ENCODE measurements at regions not wholly inside any gene's neighbourhood (a gene's known extent, or its start where the extent isn't known, plus 50 kb on each side); places are given as distances from the start of the nearest gene placed in this dataset.

DNA sequence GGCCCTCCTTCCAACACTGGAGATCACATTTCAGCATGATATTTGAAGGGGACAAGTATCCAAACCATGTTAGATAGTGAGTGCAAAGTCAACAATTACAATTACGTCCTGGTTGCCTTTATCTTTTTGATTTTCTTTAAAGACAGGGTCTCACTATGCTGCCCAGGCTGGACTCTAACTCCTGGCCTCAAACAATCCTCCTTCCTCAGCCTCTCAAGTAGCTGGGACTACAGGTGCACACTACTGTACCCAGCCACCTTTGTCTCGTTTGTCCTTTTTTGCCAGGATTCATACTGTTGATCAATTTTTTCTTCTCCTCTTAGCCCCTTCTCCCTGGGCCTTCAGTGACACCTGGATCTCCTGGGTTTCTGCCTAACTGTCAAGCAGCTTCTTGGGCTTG lies 240.5 kb upstream of the FANCL start:
- no peak for TF ChIP-seq CTCF (IDR thresholded peaks at IDR 0.05; ENCODE audit: low read length)
- TF ChIP-seq EZH2 (IDR thresholded peaks at IDR 0.05; ENCODE audit: borderline replicate concordance, low read length), result no peak

Measured in OCI-LY1 (cell line).